ENCODE measurements at regions not wholly inside any gene's neighbourhood (a gene's known extent, or its start where the extent isn't known, plus 50 kb on each side); places are given as distances from the start of the nearest gene placed in this dataset.

GRCh38 chr6:16078064-16078463, 50.8 kb upstream of the MYLIP start:
- Histone ChIP-seq H3K27ac (ENCODE audit: low read length) (no peak overlapping the region), H3K9me3 (ENCODE audit: control insufficient read depth in 1 of 2, low read length in 2 of 2) (no peaks in the 10 kb centered on the region), H3K4me3 (ENCODE audit: low read depth in 1 of 2, low read length in 2 of 2) (no peak overlapping the region), H3K36me3 (ENCODE audit: control insufficient read depth in 1 of 2, insufficient read depth in 2 of 2, low read length in 2 of 2) (no peaks in the 10 kb centered on the region), H3K27me3 (ENCODE audit: low read depth, low read length) (no peaks in the 10 kb centered on the region), H3K4me1 (ENCODE audit: control insufficient read depth in 1 of 2, insufficient read depth in 2 of 2, low read length in 2 of 2) (no peaks in the 10 kb centered on the region)

GRCh38 chr6:16069671-16070070, 59.2 kb upstream of the MYLIP start:
- Histone ChIP-seq H3K9me3 (ENCODE audit: control insufficient read depth in 1 of 2, low read length in 2 of 2) (no peaks in the 10 kb centered on the region), H3K27ac (ENCODE audit: low read length) (no peak overlapping the region), H3K4me1 (ENCODE audit: control insufficient read depth in 1 of 2, insufficient read depth in 2 of 2, low read length in 2 of 2) (no peaks in the 10 kb centered on the region), H3K36me3 (ENCODE audit: control insufficient read depth in 1 of 2, insufficient read depth in 2 of 2, low read length in 2 of 2) (no peaks in the 10 kb centered on the region), H3K4me3 (ENCODE audit: low read depth in 1 of 2, low read length in 2 of 2) (no peak overlapping the region), H3K27me3 (ENCODE audit: low read depth, low read length) (no peaks in the 10 kb centered on the region)

GRCh38 chr6:16069222-16069621, 59.7 kb upstream of the MYLIP start:
- H3K36me3 ChIP-seq (ENCODE audit: control insufficient read depth in 1 of 2, insufficient read depth in 2 of 2, low read length in 2 of 2) = no peaks in the 10 kb centered on the region
- H3K4me3 ChIP-seq (ENCODE audit: low read depth in 1 of 2, low read length in 2 of 2) = no peak overlapping the region
- no peaks in the 10 kb centered on the region for H3K9me3 ChIP-seq (ENCODE audit: control insufficient read depth in 1 of 2, low read length in 2 of 2)
- H3K4me1 ChIP-seq (ENCODE audit: control insufficient read depth in 1 of 2, insufficient read depth in 2 of 2, low read length in 2 of 2) = no peaks in the 10 kb centered on the region
- no peak overlapping the region for H3K27ac ChIP-seq (ENCODE audit: low read length)
- no peaks in the 10 kb centered on the region for H3K27me3 ChIP-seq (ENCODE audit: low read depth, low read length)

- Histone ChIP-seq H3K4me1 (ENCODE audit: control insufficient read depth in 1 of 2, insufficient read depth in 2 of 2, low read length in 2 of 2) (no peaks in the 10 kb centered on the region), H3K9me3 (ENCODE audit: control insufficient read depth in 1 of 2, low read length in 2 of 2) (no peaks in the 10 kb centered on the region), H3K4me3 (ENCODE audit: low read depth in 1 of 2, low read length in 2 of 2) (no peak overlapping the region), H3K36me3 (ENCODE audit: control insufficient read depth in 1 of 2, insufficient read depth in 2 of 2, low read length in 2 of 2) (no peaks in the 10 kb centered on the region), H3K27ac (ENCODE audit: low read length) (no peak overlapping the region), H3K27me3 (ENCODE audit: low read depth, low read length) (no peaks in the 10 kb centered on the region)
Observed at GRCh38 chr6:16067568-16067967, 61.3 kb upstream of the MYLIP start.

GRCh38 chr6:16064671-16065072, 64.2 kb upstream of the MYLIP start:
- no peaks in the 10 kb centered on the region for H3K4me1 ChIP-seq (ENCODE audit: control insufficient read depth in 1 of 2, insufficient read depth in 2 of 2, low read length in 2 of 2)
- no peaks in the 10 kb centered on the region for H3K9me3 ChIP-seq (ENCODE audit: control insufficient read depth in 1 of 2, low read length in 2 of 2)
- H3K36me3 ChIP-seq (ENCODE audit: control insufficient read depth in 1 of 2, insufficient read depth in 2 of 2, low read length in 2 of 2) = no peaks in the 10 kb centered on the region
- H3K27me3 ChIP-seq (ENCODE audit: low read depth, low read length) = no peaks in the 10 kb centered on the region
- H3K27ac ChIP-seq (ENCODE audit: low read length) = no peak overlapping the region
- no peak overlapping the region for H3K4me3 ChIP-seq (ENCODE audit: low read depth in 1 of 2, low read length in 2 of 2)

GRCh38 chr6:16063580-16063979, 65.3 kb upstream of the MYLIP start:
- Histone ChIP-seq H3K36me3 (ENCODE audit: control insufficient read depth in 1 of 2, insufficient read depth in 2 of 2, low read length in 2 of 2) (no peaks in the 10 kb centered on the region), H3K4me3 (ENCODE audit: low read depth in 1 of 2, low read length in 2 of 2) (no peak overlapping the region), H3K27me3 (ENCODE audit: low read depth, low read length) (no peaks in the 10 kb centered on the region), H3K27ac (ENCODE audit: low read length) (no peak overlapping the region), H3K4me1 (ENCODE audit: control insufficient read depth in 1 of 2, insufficient read depth in 2 of 2, low read length in 2 of 2) (peaks cover 0 to 2% of the 10 kb centered on the region in 2 donors), H3K9me3 (ENCODE audit: control insufficient read depth in 1 of 2, low read length in 2 of 2) (no peaks in the 10 kb centered on the region)

- Histone ChIP-seq H3K4me1 (ENCODE audit: control insufficient read depth in 1 of 2, insufficient read depth in 2 of 2, low read length in 2 of 2) (peaks cover 0 to 8% of the 10 kb centered on the region in 2 donors), H3K36me3 (ENCODE audit: control insufficient read depth in 1 of 2, insufficient read depth in 2 of 2, low read length in 2 of 2) (no peaks in the 10 kb centered on the region), H3K27ac (ENCODE audit: low read length) (no peak overlapping the region), H3K9me3 (ENCODE audit: control insufficient read depth in 1 of 2, low read length in 2 of 2) (no peaks in the 10 kb centered on the region), H3K4me3 (ENCODE audit: low read depth in 1 of 2, low read length in 2 of 2) (no peak overlapping the region), H3K27me3 (ENCODE audit: low read depth, low read length) (no peaks in the 10 kb centered on the region)
Observed at GRCh38 chr6:16061818-16062217, 67.1 kb upstream of the MYLIP start.

- Histone ChIP-seq H3K4me3 (ENCODE audit: low read depth in 1 of 2, low read length in 2 of 2) (no peak overlapping the region), H3K27me3 (ENCODE audit: low read depth, low read length) (no peaks in the 10 kb centered on the region), H3K9me3 (ENCODE audit: control insufficient read depth in 1 of 2, low read length in 2 of 2) (no peaks in the 10 kb centered on the region), H3K4me1 (ENCODE audit: control insufficient read depth in 1 of 2, insufficient read depth in 2 of 2, low read length in 2 of 2) (peaks cover 0 to 8% of the 10 kb centered on the region in 2 donors), H3K36me3 (ENCODE audit: control insufficient read depth in 1 of 2, insufficient read depth in 2 of 2, low read length in 2 of 2) (no peaks in the 10 kb centered on the region), H3K27ac (ENCODE audit: low read length) (no peak overlapping the region)
Observed at GRCh38 chr6:16060039-16060438, 68.8 kb upstream of the MYLIP start.

- H3K27me3 ChIP-seq (ENCODE audit: low read depth, low read length) = no peaks in the 10 kb centered on the region
- no peak overlapping the region for H3K4me3 ChIP-seq (ENCODE audit: low read depth in 1 of 2, low read length in 2 of 2)
- no peaks in the 10 kb centered on the region for H3K9me3 ChIP-seq (ENCODE audit: control insufficient read depth in 1 of 2, low read length in 2 of 2)
- no peaks in the 10 kb centered on the region for H3K36me3 ChIP-seq (ENCODE audit: control insufficient read depth in 1 of 2, insufficient read depth in 2 of 2, low read length in 2 of 2)
- no peak overlapping the region for H3K27ac ChIP-seq (ENCODE audit: low read length)
- H3K4me1 ChIP-seq (ENCODE audit: control insufficient read depth in 1 of 2, insufficient read depth in 2 of 2, low read length in 2 of 2) = peaks cover 0 to 8% of the 10 kb centered on the region in 2 donors
Observed at GRCh38 chr6:16059496-16059895, 69.4 kb upstream of the MYLIP start.

- no peak overlapping the region for H3K4me3 ChIP-seq (ENCODE audit: low read depth in 1 of 2, low read length in 2 of 2)
- H3K36me3 ChIP-seq (ENCODE audit: control insufficient read depth in 1 of 2, insufficient read depth in 2 of 2, low read length in 2 of 2) = no peaks in the 10 kb centered on the region
- H3K27ac ChIP-seq (ENCODE audit: low read length) = no peak overlapping the region
- peaks cover 0 to 8% of the 10 kb centered on the region in 2 donors for H3K4me1 ChIP-seq (ENCODE audit: control insufficient read depth in 1 of 2, insufficient read depth in 2 of 2, low read length in 2 of 2)
- H3K9me3 ChIP-seq (ENCODE audit: control insufficient read depth in 1 of 2, low read length in 2 of 2) = no peaks in the 10 kb centered on the region
- no peaks in the 10 kb centered on the region for H3K27me3 ChIP-seq (ENCODE audit: low read depth, low read length)
Observed at GRCh38 chr6:16058929-16059345, 69.9 kb upstream of the MYLIP start.

GRCh38 chr6:16058201-16058928, 70.5 kb upstream of the MYLIP start:
- Histone ChIP-seq H3K4me3 (ENCODE audit: low read depth in 1 of 2, low read length in 2 of 2) (no peak overlapping the region), H3K9me3 (ENCODE audit: control insufficient read depth in 1 of 2, low read length in 2 of 2) (no peaks in the 10 kb centered on the region), H3K27ac (ENCODE audit: low read length) (no peak overlapping the region), H3K27me3 (ENCODE audit: low read depth, low read length) (no peaks in the 10 kb centered on the region), H3K4me1 (ENCODE audit: control insufficient read depth in 1 of 2, insufficient read depth in 2 of 2, low read length in 2 of 2) (peaks cover 0 to 8% of the 10 kb centered on the region in 2 donors), H3K36me3 (ENCODE audit: control insufficient read depth in 1 of 2, insufficient read depth in 2 of 2, low read length in 2 of 2) (no peaks in the 10 kb centered on the region)

- no peaks in the 10 kb centered on the region for H3K36me3 ChIP-seq (ENCODE audit: control insufficient read depth in 1 of 2, insufficient read depth in 2 of 2, low read length in 2 of 2)
- H3K27me3 ChIP-seq (ENCODE audit: low read depth, low read length) = no peaks in the 10 kb centered on the region
- H3K4me1 ChIP-seq (ENCODE audit: control insufficient read depth in 1 of 2, insufficient read depth in 2 of 2, low read length in 2 of 2) = peaks cover 0 to 8% of the 10 kb centered on the region in 2 donors
- no peak overlapping the region for H3K27ac ChIP-seq (ENCODE audit: low read length)
- no peaks in the 10 kb centered on the region for H3K9me3 ChIP-seq (ENCODE audit: control insufficient read depth in 1 of 2, low read length in 2 of 2)
- H3K4me3 ChIP-seq (ENCODE audit: low read depth in 1 of 2, low read length in 2 of 2) = no peak overlapping the region
Observed at GRCh38 chr6:16057446-16057845, 71.4 kb upstream of the MYLIP start.
